Spleen (tissue), 7 donors: ENCODE measurements at regions not wholly inside any gene's neighbourhood (a gene's known extent, or its start where the extent isn't known, plus 50 kb on each side); places are given as distances from the start of the nearest gene placed in this dataset.

ENCODE experiments used
- POLR2A ChIP-seq, 3 donors: fragments of 450-650 bp; IDR thresholded peaks; one replicate each; pipeline ENCODE4 v1.5.1; 2017; ENCODE audit warnings: antibody characterized with exemption in 3 of 3, mild to moderate bottlenecking in 1 of 3
- POLR2AphosphoS5 ChIP-seq, 3 donors: sonication (generic); formaldehyde crosslinking; IDR thresholded peaks; one replicate each; pipeline ENCODE4 v1.5.1; 2017; ENCODE audit warnings: antibody characterized with exemption in 3 of 3
- TF ChIP-seq, protein P1 (sequence below), 11 experiments: fragments of 200-600 bp in 7 of 11; fragments of 450-650 bp in 4 of 11; sonication (generic) in 4 of 11; IDR thresholded peaks in 8 of 11; conservative IDR thresholded peaks in 3 of 11; 1 replicate in 7 of 11; 2 replicates in 4 of 11; pipeline versions ENCODE4 v1.4.0 to v1.8.0; 2016 to 2021; ENCODE audit warnings: antibody characterized with exemption in 11 of 11, inconsistent platforms in 4 of 11, mild to moderate bottlenecking in 1 of 11
- donor health status: DM: no; HTN: no; CAD: no; lungs with moderate emphysema.
- donor health status: DM: no; HTN: no; CAD: no.
- donor health status: DM: no; HTN: no; CAD: no.

DNA sequence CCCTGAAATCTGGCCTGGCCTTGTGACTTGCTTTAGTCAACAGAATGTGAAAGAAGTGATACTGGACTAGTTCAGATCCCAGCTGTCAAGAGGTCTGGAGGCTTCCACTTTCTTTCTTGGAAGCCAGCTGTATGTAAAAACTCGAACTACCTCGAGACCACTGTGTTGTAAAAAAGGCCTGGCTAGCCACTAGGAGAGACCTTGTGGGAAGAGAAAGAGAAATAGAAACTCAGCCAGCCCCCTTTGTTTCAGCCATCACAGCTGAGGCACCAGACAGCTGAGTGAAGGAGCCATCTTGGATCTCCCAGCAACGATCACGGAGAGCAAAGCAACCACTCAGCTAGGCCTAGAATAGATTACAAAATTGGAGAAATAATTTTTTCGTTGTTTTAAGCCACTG is 324.9 kb upstream of the TCF4 start:
- TF ChIP-seq, protein P1, sequence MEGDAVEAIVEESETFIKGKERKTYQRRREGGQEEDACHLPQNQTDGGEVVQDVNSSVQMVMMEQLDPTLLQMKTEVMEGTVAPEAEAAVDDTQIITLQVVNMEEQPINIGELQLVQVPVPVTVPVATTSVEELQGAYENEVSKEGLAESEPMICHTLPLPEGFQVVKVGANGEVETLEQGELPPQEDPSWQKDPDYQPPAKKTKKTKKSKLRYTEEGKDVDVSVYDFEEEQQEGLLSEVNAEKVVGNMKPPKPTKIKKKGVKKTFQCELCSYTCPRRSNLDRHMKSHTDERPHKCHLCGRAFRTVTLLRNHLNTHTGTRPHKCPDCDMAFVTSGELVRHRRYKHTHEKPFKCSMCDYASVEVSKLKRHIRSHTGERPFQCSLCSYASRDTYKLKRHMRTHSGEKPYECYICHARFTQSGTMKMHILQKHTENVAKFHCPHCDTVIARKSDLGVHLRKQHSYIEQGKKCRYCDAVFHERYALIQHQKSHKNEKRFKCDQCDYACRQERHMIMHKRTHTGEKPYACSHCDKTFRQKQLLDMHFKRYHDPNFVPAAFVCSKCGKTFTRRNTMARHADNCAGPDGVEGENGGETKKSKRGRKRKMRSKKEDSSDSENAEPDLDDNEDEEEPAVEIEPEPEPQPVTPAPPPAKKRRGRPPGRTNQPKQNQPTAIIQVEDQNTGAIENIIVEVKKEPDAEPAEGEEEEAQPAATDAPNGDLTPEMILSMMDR (IDR thresholded peaks at IDR 0.05 in 8 of 11, conservative IDR thresholded peaks at IDR 0.05 in 3 of 11), result no peak
- TF ChIP-seq POLR2A (IDR thresholded peaks at IDR 0.05) (no peak), POLR2AphosphoS5 (IDR thresholded peaks at IDR 0.05) (no peak)
